Suprapubic skin (tissue), 4 donors: ENCODE measurements at regions not wholly inside any gene's neighbourhood (a gene's known extent, or its start where the extent isn't known, plus 50 kb on each side); places are given as distances from the start of the nearest gene placed in this dataset.
"Not testable (repeated sequence)": the region's sequence is repeated elsewhere in the genome, so short reads cannot be mapped to it uniquely, and the experiment has no call there.

Experiments
- DNase-seq, 2 donors: peaks; one replicate each; pipeline ENCODE4 v3.0.0-alpha.2; 2019; ENCODE audit warnings: low spot score in 2 of 2
- H3K27ac ChIP-seq: fragments of 200-600 bp; sonication (generic); one replicate; pipeline ENCODE4 v1.5.1; 2019
- H3K27me3 ChIP-seq: fragments of 200-600 bp; sonication (generic); one replicate; pipeline ENCODE4 v1.5.1; 2019
- H3K36me3 ChIP-seq: fragments of 200-600 bp; sonication (generic); one replicate; pipeline ENCODE4 v1.5.1; 2019
- H3K4me1 ChIP-seq: fragments of 200-600 bp; sonication (generic); one replicate; pipeline ENCODE4 v1.5.1; 2019
- H3K4me3 ChIP-seq: fragments of 200-600 bp; sonication (generic); one replicate; pipeline ENCODE4 v1.5.1; 2019; ENCODE audit warnings: mild to moderate bottlenecking
- H3K9me3 ChIP-seq: fragments of 200-600 bp; sonication (generic); one replicate; pipeline ENCODE4 v1.5.1; 2019
- CTCF ChIP-seq, 2 donors: fragments of 200-600 bp in 1 of 2; fragments of 450-650 bp in 1 of 2; sonication (generic) in 1 of 2; IDR thresholded peaks; one replicate each; pipeline ENCODE4 v1.5.1; 2016 to 2019; ENCODE audit warnings: antibody characterized with exemption in 2 of 2, mild to moderate bottlenecking in 1 of 2, moderate library complexity in 1 of 2
- EP300 ChIP-seq: sonication (generic); formaldehyde crosslinking; IDR thresholded peaks from one replicate; pipeline ENCODE4 v1.6.1; 2017; ENCODE audit warnings: antibody characterized with exemption
- POLR2A ChIP-seq, 2 donors: fragments of 450-650 bp; IDR thresholded peaks; one replicate each; pipeline ENCODE4 v1.6.1; 2017; ENCODE audit warnings: antibody characterized with exemption in 2 of 2, mild to moderate bottlenecking in 2 of 2, moderate library complexity in 2 of 2
- POLR2AphosphoS5 ChIP-seq, 3 donors: sonication (generic); formaldehyde crosslinking; IDR thresholded peaks; one replicate each; pipeline ENCODE4 v1.6.1; 2017; ENCODE audit warnings: antibody characterized with exemption in 3 of 3
- WGBS: methylation state at CpG from one replicate; pipeline ENCODE4 v1.1.5; 2018; 5-methylcytosine and 5-hydroxymethylcytosine counted together

GRCh38 chr3:164406281-164406680, 672.0 kb downstream of the SI start:
- Histone ChIP-seq H3K9me3 (no peaks in the 10 kb centered on the region), H3K4me1 (no peaks in the 10 kb centered on the region), H3K27ac (no peak overlapping the region), H3K27me3 (no peaks in the 10 kb centered on the region), H3K36me3 (no peaks in the 10 kb centered on the region), H3K4me3 (no peak overlapping the region)
- WGBS: 73% methylated on average over 3 of the region's 3 CpGs
- DNase-seq: no peak
- no peak for TF ChIP-seq POLR2A (IDR thresholded peaks at IDR 0.05)

GRCh38 chr3:164401923-164402322, 676.4 kb downstream of the SI start:
- H3K9me3 ChIP-seq: no peaks in the 10 kb centered on the region
- H3K4me1 ChIP-seq: no peaks in the 10 kb centered on the region
- WGBS: 85% methylated on average over 8 of the region's 30 CpGs
- no peaks in the 10 kb centered on the region for H3K36me3 ChIP-seq
- H3K27ac ChIP-seq: no peak overlapping the region
- no peaks in the 10 kb centered on the region for H3K27me3 ChIP-seq
- TF ChIP-seq CTCF (IDR thresholded peaks at IDR 0.05): no peak
- TF ChIP-seq EP300: no peak
- TF ChIP-seq POLR2AphosphoS5 (IDR thresholded peaks at IDR 0.05): no peak
- TF ChIP-seq POLR2A (IDR thresholded peaks at IDR 0.05): no peak
- H3K4me3 ChIP-seq: no peak overlapping the region
- peak in 1 of 2 donors; percentile 72 for DNase-seq

- H3K27me3 ChIP-seq, H3K36me3 ChIP-seq, H3K4me3 ChIP-seq, H3K4me1 ChIP-seq, H3K9me3 ChIP-seq, DNase-seq, H3K27ac ChIP-seq: not testable (repeated sequence)
- WGBS: 83% methylated on average over 5 of the region's 7 CpGs
Observed at GRCh38 chr3:164401440-164401839, 676.9 kb downstream of the SI start.

GRCh38 chr3:164397462-164397861, 680.8 kb downstream of the SI start:
- Histone ChIP-seq H3K9me3 (no peaks in the 10 kb centered on the region), H3K27ac (no peak overlapping the region), H3K4me3 (no peak overlapping the region), H3K36me3 (no peaks in the 10 kb centered on the region), H3K27me3 (no peaks in the 10 kb centered on the region), H3K4me1 (no peaks in the 10 kb centered on the region)
- no peak for TF ChIP-seq CTCF (IDR thresholded peaks at IDR 0.05)
- TF ChIP-seq POLR2AphosphoS5 (IDR thresholded peaks at IDR 0.05): no peak
- TF ChIP-seq EP300: no peak
- TF ChIP-seq POLR2A (IDR thresholded peaks at IDR 0.05): no peak
- DNase-seq: no peak

GRCh38 chr3:164393171-164393570, 685.1 kb downstream of the SI start:
- no peak overlapping the region for H3K27ac ChIP-seq
- no peaks in the 10 kb centered on the region for H3K36me3 ChIP-seq
- no peak overlapping the region for H3K4me3 ChIP-seq
- no peak for DNase-seq
- TF ChIP-seq EP300: no peak
- H3K9me3 ChIP-seq: no peaks in the 10 kb centered on the region
- H3K27me3 ChIP-seq: no peaks in the 10 kb centered on the region
- 65% methylated on average over 1 of the region's 1 CpG for WGBS
- H3K4me1 ChIP-seq: no peaks in the 10 kb centered on the region

- no peaks in the 10 kb centered on the region for H3K27me3 ChIP-seq
- TF ChIP-seq POLR2A (IDR thresholded peaks at IDR 0.05) (no peak), CTCF (IDR thresholded peaks at IDR 0.05) (no peak), EP300 (no peak), POLR2AphosphoS5 (IDR thresholded peaks at IDR 0.05) (no peak)
- no peaks in the 10 kb centered on the region for H3K4me1 ChIP-seq
- no peak for DNase-seq
- no peaks in the 10 kb centered on the region for H3K36me3 ChIP-seq
- H3K27ac ChIP-seq: no peak overlapping the region
- H3K9me3 ChIP-seq: no peaks in the 10 kb centered on the region
- H3K4me3 ChIP-seq: no peak overlapping the region
Observed at GRCh38 chr3:164390046-164390445, 688.2 kb downstream of the SI start.

GRCh38 chr3:164387236-164387635, 691.1 kb downstream of the SI start:
- 95% methylated on average over 1 of the region's 1 CpG for WGBS
- no peaks in the 10 kb centered on the region for H3K9me3 ChIP-seq
- TF ChIP-seq EP300 (no peak), POLR2A (IDR thresholded peaks at IDR 0.05) (no peak), POLR2AphosphoS5 (IDR thresholded peaks at IDR 0.05) (no peak), CTCF (IDR thresholded peaks at IDR 0.05) (no peak)

More at GRCh38 chr3:164387236-164387635, 691.1 kb downstream of the SI start:
- no peaks in the 10 kb centered on the region for H3K4me1 ChIP-seq
- no peaks in the 10 kb centered on the region for H3K27me3 ChIP-seq
- H3K4me3 ChIP-seq: no peak overlapping the region
- H3K36me3 ChIP-seq: no peaks in the 10 kb centered on the region
- DNase-seq: no peak
- H3K27ac ChIP-seq: no peak overlapping the region
